Duodenal mucosa (tissue), 2 donors: ENCODE measurements at regions not wholly inside any gene's neighbourhood (a gene's known extent, or its start where the extent isn't known, plus 50 kb on each side); places are given as distances from the start of the nearest gene placed in this dataset.

Experiments used
- H3K27ac ChIP-seq: one replicate; pipeline ENCODE4 v1.7.0; 2013; ENCODE audit warnings: low read depth, low read length
- H3K27me3 ChIP-seq, 2 donors: one replicate each; pipeline ENCODE4 v1.7.0; 2013; ENCODE audit warnings: low read length in 2 of 2, control low read depth in 1 of 2; ENCODE audit not compliant: insufficient read depth in 2 of 2, control insufficient read depth in 1 of 2
- H3K36me3 ChIP-seq, 2 donors: one replicate each; pipeline ENCODE4 v1.7.0; 2013; ENCODE audit warnings: low read length in 2 of 2, control low read depth in 1 of 2; ENCODE audit not compliant: insufficient read depth in 2 of 2, control insufficient read depth in 1 of 2
- H3K4me1 ChIP-seq, 2 donors: one replicate each; pipeline ENCODE4 v1.7.0; 2013; ENCODE audit warnings: low read length in 2 of 2, control low read depth in 1 of 2; ENCODE audit not compliant: insufficient read depth in 2 of 2, control insufficient read depth in 1 of 2
- H3K4me3 ChIP-seq, 2 donors: one replicate each; pipeline ENCODE4 v1.7.0; 2013; ENCODE audit warnings: low read length in 2 of 2, low read depth in 1 of 2
- H3K9ac ChIP-seq, 2 donors: one replicate each; pipeline ENCODE4 v1.7.0; 2013; ENCODE audit warnings: low read length in 2 of 2, low read depth in 1 of 2
- H3K9me3 ChIP-seq, 2 donors: one replicate each; pipeline ENCODE4 v1.7.0; 2013; ENCODE audit warnings: low read length in 2 of 2, control low read depth in 1 of 2; ENCODE audit not compliant: control insufficient read depth in 1 of 2

GRCh38 chr9:20040991-20041696 lies 252.3 kb upstream of the SLC24A2 start:
- Histone ChIP-seq H3K9me3 (no peaks in the 10 kb centered on the region), H3K36me3 (no peaks in the 10 kb centered on the region), H3K27ac (no peak overlapping the region), H3K4me1 (no peaks in the 10 kb centered on the region), H3K27me3 (no peaks in the 10 kb centered on the region), H3K4me3 (no peak overlapping the region), H3K9ac (no peak overlapping the region)

GRCh38 chr9:20037699-20038098 lies 248.9 kb upstream of the SLC24A2 start:
- Histone ChIP-seq H3K4me3 (no peak overlapping the region), H3K9ac (no peak overlapping the region), H3K27ac (no peak overlapping the region), H3K9me3 (no peaks in the 10 kb centered on the region), H3K27me3 (no peaks in the 10 kb centered on the region), H3K4me1 (no peaks in the 10 kb centered on the region), H3K36me3 (no peaks in the 10 kb centered on the region)

GRCh38 chr9:20033511-20033910 lies 244.7 kb upstream of the SLC24A2 start:
- H3K27ac ChIP-seq = no peak overlapping the region

GRCh38 chr9:20032413-20033006 lies 243.7 kb upstream of the SLC24A2 start:
- H3K27ac ChIP-seq = no peak overlapping the region
- H3K9ac ChIP-seq = no peak overlapping the region
- H3K9me3 ChIP-seq = no peaks in the 10 kb centered on the region
- H3K4me3 ChIP-seq = no peak overlapping the region
- H3K36me3 ChIP-seq = no peaks in the 10 kb centered on the region
- H3K27me3 ChIP-seq = no peaks in the 10 kb centered on the region
- no peaks in the 10 kb centered on the region for H3K4me1 ChIP-seq

More at GRCh38 chr9:20033511-20033910, 244.7 kb upstream of the SLC24A2 start:
- no peaks in the 10 kb centered on the region for H3K4me1 ChIP-seq
- H3K9ac ChIP-seq = no peak overlapping the region
- H3K4me3 ChIP-seq = no peak overlapping the region
- no peaks in the 10 kb centered on the region for H3K27me3 ChIP-seq
- H3K36me3 ChIP-seq = no peaks in the 10 kb centered on the region
- H3K9me3 ChIP-seq = no peaks in the 10 kb centered on the region

- Histone ChIP-seq H3K27me3 (no peaks in the 10 kb centered on the region), H3K27ac (no peak overlapping the region), H3K9me3 (no peaks in the 10 kb centered on the region), H3K4me3 (no peak overlapping the region), H3K9ac (no peak overlapping the region), H3K4me1 (no peaks in the 10 kb centered on the region), H3K36me3 (no peaks in the 10 kb centered on the region)
These were observed 243.0 kb upstream of the SLC24A2 start for GRCh38 chr9:20031836-20032235.

- no peaks in the 10 kb centered on the region for H3K9me3 ChIP-seq
These were observed 241.8 kb upstream of the SLC24A2 start for GRCh38 chr9:20030671-20031070.

GRCh38 chr9:20030221-20030620 lies 241.4 kb upstream of the SLC24A2 start:
- Histone ChIP-seq H3K27ac (no peak overlapping the region), H3K4me3 (no peak overlapping the region), H3K4me1 (no peaks in the 10 kb centered on the region), H3K36me3 (no peaks in the 10 kb centered on the region), H3K9ac (no peak overlapping the region), H3K9me3 (no peaks in the 10 kb centered on the region), H3K27me3 (no peaks in the 10 kb centered on the region)

More at GRCh38 chr9:20030671-20031070, 241.8 kb upstream of the SLC24A2 start:
- Histone ChIP-seq H3K27me3 (no peaks in the 10 kb centered on the region), H3K27ac (no peak overlapping the region), H3K9ac (no peak overlapping the region), H3K4me1 (no peaks in the 10 kb centered on the region), H3K4me3 (no peak overlapping the region), H3K36me3 (no peaks in the 10 kb centered on the region)

- no peaks in the 10 kb centered on the region for H3K36me3 ChIP-seq
- H3K4me1 ChIP-seq = no peaks in the 10 kb centered on the region
- no peaks in the 10 kb centered on the region for H3K9me3 ChIP-seq
These were observed 240.0 kb upstream of the SLC24A2 start for GRCh38 chr9:20028849-20029231.

GRCh38 chr9:20028192-20028848 lies 239.5 kb upstream of the SLC24A2 start:
- Histone ChIP-seq H3K9me3 (no peaks in the 10 kb centered on the region), H3K4me1 (no peaks in the 10 kb centered on the region), H3K27me3 (no peaks in the 10 kb centered on the region), H3K27ac (no peak overlapping the region), H3K36me3 (no peaks in the 10 kb centered on the region), H3K4me3 (no peak overlapping the region), H3K9ac (no peak overlapping the region)

More at GRCh38 chr9:20028849-20029231, 240.0 kb upstream of the SLC24A2 start:
- no peak overlapping the region for H3K27ac ChIP-seq
- H3K9ac ChIP-seq = no peak overlapping the region
- H3K27me3 ChIP-seq = no peaks in the 10 kb centered on the region
- H3K4me3 ChIP-seq = no peak overlapping the region

GRCh38 chr9:20023961-20024571 lies 235.2 kb upstream of the SLC24A2 start:
- no peak overlapping the region for H3K4me3 ChIP-seq
- H3K27me3 ChIP-seq = no peaks in the 10 kb centered on the region
- H3K9me3 ChIP-seq = no peaks in the 10 kb centered on the region
- no peaks in the 10 kb centered on the region for H3K4me1 ChIP-seq
- H3K27ac ChIP-seq = no peak overlapping the region
- no peaks in the 10 kb centered on the region for H3K36me3 ChIP-seq
- H3K9ac ChIP-seq = no peak overlapping the region
